ENCODE measurements at regions not wholly inside any gene's neighbourhood (a gene's known extent, or its start where the extent isn't known, plus 50 kb on each side); places are given as distances from the start of the nearest gene placed in this dataset.
"Not testable (repeated sequence)": the region's sequence is repeated elsewhere in the genome, so short reads cannot be mapped to it uniquely, and the experiment has no call there.

- peaks cover 39% of the 10 kb centered on the region for H3K4me1 Mint-ChIP-seq (ENCODE audit: low read depth)
- H3K4me3 Mint-ChIP-seq (ENCODE audit: low read depth): peak overlapping the region; percentile 79
- H3K27me3 Mint-ChIP-seq (ENCODE audit: low read depth): no peaks in the 10 kb centered on the region
- H3K36me3 Mint-ChIP-seq (ENCODE audit: low read depth): peaks cover 18% of the 10 kb centered on the region
- H3K27ac Mint-ChIP-seq: peak overlapping the region; percentile 63
- no peak for DNase-seq (ENCODE audit: low spot score)
- intact Hi-C loops (cut with micrococcal nuclease): loop anchor here (2.0 to 5.0 kb wide), 3 partner anchors 16 to 794 kb away; no protein-coding TSS in a partner anchor
- H3K9me3 Mint-ChIP-seq: no peaks in the 10 kb centered on the region
Observed at GRCh38 chrX:131828482-131828881, 194.6 kb upstream of the STK26 start.

DNA sequence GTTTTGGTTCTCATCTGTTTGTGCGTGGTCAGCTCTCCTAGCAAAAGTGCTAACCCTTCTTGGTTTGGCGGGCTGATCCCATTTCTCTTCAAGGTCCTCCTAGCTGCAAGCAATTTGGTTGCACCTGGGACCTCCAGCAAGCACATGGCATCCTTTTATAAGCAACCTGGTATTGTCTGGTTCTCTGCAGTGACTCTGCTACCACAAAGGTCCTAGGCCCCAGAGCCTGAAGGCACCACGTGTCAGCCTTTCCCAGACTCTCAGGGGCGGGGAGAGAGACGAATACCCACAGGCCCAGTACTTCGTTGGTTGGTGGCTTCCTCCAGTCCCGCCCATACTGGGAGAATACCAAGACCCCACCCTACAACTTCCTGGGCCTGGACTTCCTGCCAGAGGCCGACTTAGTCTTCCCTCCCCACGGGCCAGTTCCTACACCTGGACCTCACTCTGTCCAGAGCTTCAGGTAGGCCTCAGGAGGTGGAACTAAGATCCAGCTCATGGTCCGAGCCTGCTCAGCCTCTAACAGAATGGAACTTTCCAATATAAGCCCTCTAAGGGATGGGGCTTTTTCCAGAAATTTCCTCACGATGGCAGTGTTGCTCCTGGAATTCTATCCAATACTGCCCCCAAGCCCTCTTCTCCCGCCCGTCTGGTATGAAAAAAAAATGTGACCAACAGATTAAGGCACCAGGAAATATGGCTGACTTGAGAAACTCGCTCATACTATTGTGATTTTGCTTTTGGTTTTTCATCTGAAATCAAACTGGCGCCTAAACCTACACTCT is 192.5 kb upstream of the STK26 start:
- Mint-ChIP-seq H3K27ac (peak overlapping the region; percentile 94), H3K4me1 (ENCODE audit: low read depth) (peaks cover 37% of the 10 kb centered on the region), H3K27me3 (ENCODE audit: low read depth) (no peaks in the 10 kb centered on the region), H3K9me3 (no peaks in the 10 kb centered on the region), H3K36me3 (ENCODE audit: low read depth) (peaks cover 8% of the 10 kb centered on the region), H3K4me3 (ENCODE audit: low read depth) (peak overlapping the region; percentile 94)
- intact Hi-C loops (cut with micrococcal nuclease): loop anchor here (2.0 to 10.0 kb wide), 3 partner anchors 114 to 662 kb away; partner anchors contain the start of gene STK26
- DNase-seq (ENCODE audit: low spot score): peak; percentile 62

DNA sequence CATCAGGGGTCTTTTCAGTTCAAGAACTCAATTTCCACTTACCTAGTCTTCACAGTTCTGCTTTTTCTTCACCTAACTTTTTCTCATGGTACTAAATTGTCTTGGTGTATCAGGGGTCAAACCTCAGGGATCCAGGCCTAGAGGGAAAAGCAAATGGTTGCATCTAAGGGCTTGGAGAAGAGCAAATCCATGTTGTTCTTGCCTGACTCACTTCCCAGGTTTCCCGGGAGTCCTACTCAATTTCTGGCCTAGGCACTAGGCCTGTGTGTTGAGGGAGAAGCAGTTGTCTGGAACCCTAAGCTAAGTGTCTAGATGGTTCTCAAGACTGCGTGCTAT is 191.9 kb upstream of the STK26 start:
- H3K4me3 Mint-ChIP-seq (ENCODE audit: low read depth): peak overlapping the region; percentile 94
- intact Hi-C loops (cut with micrococcal nuclease): loop anchor here (2.0 to 10.0 kb wide), 3 partner anchors 114 to 661 kb away; partner anchors contain the start of gene STK26
- peaks cover 33% of the 10 kb centered on the region for H3K4me1 Mint-ChIP-seq (ENCODE audit: low read depth)
- DNase-seq (ENCODE audit: low spot score): no peak
- no peaks in the 10 kb centered on the region for H3K9me3 Mint-ChIP-seq
- H3K36me3 Mint-ChIP-seq (ENCODE audit: low read depth): peaks cover 4% of the 10 kb centered on the region
- H3K27me3 Mint-ChIP-seq (ENCODE audit: low read depth): no peaks in the 10 kb centered on the region
- peak overlapping the region; percentile 94 for H3K27ac Mint-ChIP-seq

- no peak for DNase-seq (ENCODE audit: low spot score)
- H3K4me3 Mint-ChIP-seq (ENCODE audit: low read depth): no peak overlapping the region
- no peak overlapping the region for H3K27ac Mint-ChIP-seq
- H3K9me3 Mint-ChIP-seq: no peaks in the 10 kb centered on the region
- no peaks in the 10 kb centered on the region for H3K36me3 Mint-ChIP-seq (ENCODE audit: low read depth)
- intact Hi-C loops (cut with micrococcal nuclease): loop anchor here (10.0 kb wide), 1 partner anchor 109 kb away; no protein-coding TSS in a partner anchor
- no peaks in the 10 kb centered on the region for H3K27me3 Mint-ChIP-seq (ENCODE audit: low read depth)
- peaks cover 23% of the 10 kb centered on the region for H3K4me1 Mint-ChIP-seq (ENCODE audit: low read depth)
Observed at GRCh38 chrX:131836161-131836560, 186.9 kb upstream of the STK26 start.

DNA sequence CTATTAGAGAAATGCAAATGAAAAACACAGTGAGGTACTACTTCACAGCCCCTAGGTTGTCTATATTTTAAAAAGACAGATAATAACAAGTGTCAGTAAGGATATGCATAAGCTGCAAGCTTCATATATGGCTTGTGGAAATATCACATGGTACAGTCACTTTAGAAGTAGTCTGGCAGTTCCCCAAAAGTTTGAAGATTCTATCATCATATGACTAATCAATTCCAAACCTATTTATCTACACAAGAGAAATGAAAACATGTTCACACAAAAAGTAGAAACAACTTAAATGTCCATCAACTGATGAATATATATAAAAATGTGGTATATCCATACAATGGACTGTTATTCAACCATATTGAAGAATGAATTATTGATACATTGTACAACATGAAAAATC is 185.8 kb upstream of the STK26 start:
- intact Hi-C loops (cut with micrococcal nuclease): loop anchor here (10.0 kb wide), 1 partner anchor 107 kb away; no protein-coding TSS in a partner anchor
- Mint-ChIP-seq H3K36me3 (ENCODE audit: low read depth) (no peaks in the 10 kb centered on the region), H3K27ac (no peak overlapping the region), H3K9me3 (no peaks in the 10 kb centered on the region), H3K27me3 (ENCODE audit: low read depth) (no peaks in the 10 kb centered on the region), H3K4me3 (ENCODE audit: low read depth) (no peak overlapping the region), H3K4me1 (ENCODE audit: low read depth) (peaks cover 16% of the 10 kb centered on the region)
- DNase-seq (ENCODE audit: low spot score): no peak

DNA sequence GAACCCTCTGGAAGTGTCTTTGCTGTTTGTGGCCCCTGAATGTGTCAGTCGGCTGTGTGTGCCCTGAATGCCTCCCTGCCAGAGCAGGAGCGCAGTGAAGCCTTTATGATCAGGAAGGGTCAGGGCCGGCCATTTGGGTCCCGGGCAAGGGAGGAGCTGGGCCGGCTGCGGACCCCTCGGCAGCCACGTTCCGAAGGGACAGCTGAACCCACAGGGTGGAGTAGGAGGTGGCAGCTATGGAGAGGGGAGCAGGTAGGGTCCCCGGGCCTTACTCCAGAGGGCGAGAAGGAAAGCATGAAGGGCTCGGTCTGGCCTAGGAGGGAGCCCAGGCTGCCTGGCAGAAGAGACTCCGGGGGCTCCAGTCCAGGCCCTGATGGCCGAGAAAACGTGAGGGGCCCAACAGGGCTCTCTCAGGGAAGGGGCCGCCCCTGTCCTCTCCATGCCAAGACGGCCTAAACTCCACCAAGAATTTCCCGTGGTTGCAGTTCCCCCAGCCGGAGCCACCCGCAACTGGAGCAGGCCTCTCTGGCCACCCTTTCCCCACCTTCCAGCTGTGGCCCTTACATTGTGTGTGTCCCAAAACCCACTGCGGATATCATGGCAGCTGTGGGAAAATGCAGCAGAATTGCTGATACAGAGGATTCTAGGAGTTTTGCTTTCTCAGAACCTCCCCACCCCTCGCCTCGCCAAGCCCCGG is 182.2 kb upstream of the STK26 start:
- Mint-ChIP-seq H3K27ac (peak overlapping the region; percentile 65), H3K27me3 (ENCODE audit: low read depth) (no peaks in the 10 kb centered on the region), H3K9me3 (no peaks in the 10 kb centered on the region), H3K4me1 (ENCODE audit: low read depth) (peaks cover 14% of the 10 kb centered on the region), H3K4me3 (ENCODE audit: low read depth) (no peak overlapping the region), H3K36me3 (ENCODE audit: low read depth) (no peaks in the 10 kb centered on the region)
- DNase-seq (ENCODE audit: low spot score): no peak
- intact Hi-C loops (cut with micrococcal nuclease): no loop called here

DNA sequence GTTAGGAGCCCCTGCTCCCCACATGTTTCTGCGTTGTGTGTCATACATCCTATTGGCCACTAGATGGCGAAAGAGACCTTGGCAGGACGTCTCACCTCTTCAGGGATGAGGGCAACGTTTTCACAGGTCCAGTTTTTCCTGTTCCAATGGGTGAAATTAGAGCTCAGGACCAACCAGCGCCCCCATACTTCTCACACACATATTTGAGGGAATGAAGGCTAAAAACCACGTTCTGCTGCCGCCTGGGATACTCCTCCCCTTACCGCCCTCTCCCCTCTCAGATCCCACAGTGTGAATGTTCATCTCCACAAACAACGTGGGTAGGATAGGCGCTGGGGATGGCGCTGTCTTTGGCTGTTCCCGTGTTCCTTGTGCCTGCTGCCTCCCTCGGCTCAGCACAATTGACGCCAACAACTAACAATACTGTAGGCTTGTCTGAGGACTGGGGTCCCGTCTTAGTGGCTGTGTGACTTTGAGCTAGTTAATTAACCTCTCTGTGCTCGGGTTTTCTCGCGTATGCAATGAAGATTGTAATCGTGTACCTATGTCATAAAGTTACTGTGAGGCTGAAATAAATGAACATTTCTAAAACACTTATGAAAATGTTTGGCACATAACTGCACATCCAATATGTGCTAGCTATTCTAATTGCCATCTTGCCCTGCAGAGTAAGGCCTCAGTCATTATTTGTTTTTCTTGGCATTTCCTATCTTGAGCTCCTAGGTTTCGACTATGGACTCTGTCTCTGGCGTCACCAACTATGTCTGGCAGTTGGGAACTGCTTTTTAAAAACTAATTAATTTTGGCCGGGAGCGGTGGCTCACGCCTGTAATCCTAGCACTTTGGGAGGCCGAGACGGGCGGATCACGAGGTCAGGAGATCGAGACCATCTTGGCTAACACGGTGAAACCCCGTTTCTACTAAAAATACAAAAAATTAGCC is 181.3 kb upstream of the STK26 start:
- Mint-ChIP-seq H3K9me3 (no peaks in the 10 kb centered on the region), H3K36me3 (ENCODE audit: low read depth) (no peaks in the 10 kb centered on the region), H3K4me1 (ENCODE audit: low read depth) (peaks cover 12% of the 10 kb centered on the region), H3K27me3 (ENCODE audit: low read depth) (no peaks in the 10 kb centered on the region), H3K4me3 (ENCODE audit: low read depth) (no peak overlapping the region), H3K27ac (peak overlapping the region; percentile 65)
- intact Hi-C loops (cut with micrococcal nuclease): no loop called here
- DNase-seq (ENCODE audit: low spot score): peak; percentile 13

GRCh38 chrX:131843987-131844386 is 179.1 kb upstream of the STK26 start:
- no peak overlapping the region for H3K27ac Mint-ChIP-seq

DNA sequence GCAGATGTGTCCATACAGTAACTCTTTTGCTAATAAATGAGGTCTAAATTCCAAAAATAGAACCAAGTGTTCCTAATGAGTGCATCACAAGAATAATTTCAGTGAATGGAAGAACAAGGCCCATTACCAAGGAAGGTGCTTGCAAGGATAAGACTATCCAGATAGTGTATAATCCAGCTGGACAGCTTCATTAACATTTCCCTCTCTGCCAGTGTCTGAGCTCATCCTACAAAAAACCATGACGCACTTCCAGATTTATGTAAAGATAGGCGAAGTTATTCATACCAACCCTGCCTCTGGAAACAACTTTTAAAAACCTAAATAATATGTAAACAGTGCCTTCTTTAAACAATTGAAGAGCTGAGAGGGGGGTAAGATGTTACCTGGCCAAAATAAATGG is 177.9 kb upstream of the STK26 start:
- DNase-seq (ENCODE audit: low spot score): no peak
- Mint-ChIP-seq H3K27ac (no peak overlapping the region), H3K4me1 (ENCODE audit: low read depth) (peaks cover 5% of the 10 kb centered on the region), H3K36me3 (ENCODE audit: low read depth) (no peaks in the 10 kb centered on the region), H3K9me3 (no peaks in the 10 kb centered on the region), H3K4me3 (ENCODE audit: low read depth) (no peak overlapping the region), H3K27me3 (ENCODE audit: low read depth) (no peaks in the 10 kb centered on the region)
- intact Hi-C loops (cut with micrococcal nuclease): no loop called here

More at GRCh38 chrX:131843987-131844386, 179.1 kb upstream of the STK26 start:
- Mint-ChIP-seq H3K4me1 (ENCODE audit: low read depth) (peaks cover 5% of the 10 kb centered on the region), H3K27me3 (ENCODE audit: low read depth) (no peaks in the 10 kb centered on the region), H3K36me3 (ENCODE audit: low read depth) (no peaks in the 10 kb centered on the region), H3K4me3 (ENCODE audit: low read depth) (no peak overlapping the region), H3K9me3 (no peaks in the 10 kb centered on the region)
- intact Hi-C loops (cut with micrococcal nuclease): no loop called here
- DNase-seq (ENCODE audit: low spot score): no peak

DNA sequence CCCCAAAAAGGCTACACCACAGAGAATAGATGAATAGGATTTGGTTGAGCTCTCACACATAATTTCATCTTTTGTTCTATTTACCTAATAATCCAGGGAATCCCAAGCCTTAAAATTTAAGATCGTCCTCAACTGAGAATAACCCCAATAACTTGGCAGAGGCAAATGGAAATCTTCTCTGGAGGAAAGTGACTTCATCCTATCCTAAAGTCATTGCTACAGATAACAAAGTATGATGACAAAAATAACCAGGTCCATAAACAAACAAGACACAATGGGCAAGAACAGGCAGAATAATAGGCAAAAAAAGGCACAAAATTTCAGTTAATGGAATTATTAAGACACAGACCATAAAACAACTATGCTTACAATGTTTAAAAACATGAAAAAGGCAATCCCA is 177.3 kb upstream of the STK26 start:
- Mint-ChIP-seq H3K27me3 (ENCODE audit: low read depth) (no peaks in the 10 kb centered on the region), H3K4me3 (ENCODE audit: low read depth) (no peak overlapping the region), H3K36me3 (ENCODE audit: low read depth) (no peaks in the 10 kb centered on the region), H3K9me3 (no peaks in the 10 kb centered on the region), H3K4me1 (ENCODE audit: low read depth) (peaks cover 5% of the 10 kb centered on the region), H3K27ac (no peak overlapping the region)
- DNase-seq (ENCODE audit: low spot score): no peak
- intact Hi-C loops (cut with micrococcal nuclease): no loop called here

GRCh38 chrX:131850964-131851363 is 172.1 kb upstream of the STK26 start:
- H3K4me1 Mint-ChIP-seq (ENCODE audit: low read depth); H3K9me3 Mint-ChIP-seq; DNase-seq (ENCODE audit: low spot score); H3K4me3 Mint-ChIP-seq (ENCODE audit: low read depth); H3K27ac Mint-ChIP-seq; H3K36me3 Mint-ChIP-seq (ENCODE audit: low read depth); H3K27me3 Mint-ChIP-seq (ENCODE audit: low read depth): not testable (repeated sequence)
- intact Hi-C loops (cut with micrococcal nuclease): loop anchor here (5.0 kb wide), 1 partner anchor 221 kb away; no protein-coding TSS in a partner anchor

DNA sequence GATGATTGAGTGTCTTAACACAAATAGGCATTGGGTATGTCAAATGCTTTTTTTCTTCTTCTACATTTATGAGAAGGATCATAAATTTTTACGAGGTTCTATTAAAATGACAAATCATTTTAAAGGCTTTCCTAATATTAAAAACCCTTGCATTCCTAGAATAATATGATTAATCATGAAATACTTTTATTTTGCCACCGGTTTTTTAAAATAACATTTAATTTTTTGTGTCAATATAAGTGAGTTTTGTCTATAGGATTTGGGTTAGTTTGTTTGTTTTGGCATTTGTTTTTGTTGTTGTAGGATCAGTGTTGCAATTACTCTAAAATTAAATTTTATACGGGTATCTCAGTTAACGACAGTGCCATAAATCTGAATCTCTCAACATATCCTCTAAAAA is 169.7 kb upstream of the STK26 start:
- DNase-seq (ENCODE audit: low spot score): no peak
- Mint-ChIP-seq H3K36me3 (ENCODE audit: low read depth) (no peaks in the 10 kb centered on the region), H3K4me3 (ENCODE audit: low read depth) (no peak overlapping the region), H3K27ac (no peak overlapping the region), H3K9me3 (no peaks in the 10 kb centered on the region), H3K4me1 (ENCODE audit: low read depth) (no peaks in the 10 kb centered on the region), H3K27me3 (ENCODE audit: low read depth) (no peaks in the 10 kb centered on the region)
- intact Hi-C loops (cut with micrococcal nuclease): loop anchor here (5.0 kb wide), 1 partner anchor 219 kb away; no protein-coding TSS in a partner anchor
